GM12878 (cell line): ENCODE measurements at regions not wholly inside any gene's neighbourhood (a gene's known extent, or its start where the extent isn't known, plus 50 kb on each side); places are given as distances from the start of the nearest gene placed in this dataset.

Experiments used
- ATAC-seq: fragments of 200-7000 bp; cut with Tn5 transposase; 3 replicates; pipeline ENCODE4 v1.9.1; 2020; ENCODE audit warnings: mild to moderate bottlenecking, moderate library complexity
- BruUV-seq: library from RNA; stranded (reverse); fragments of 400-500 nt; replicated peaks from 2 replicates; lab custom pipeline; 2021; lab: Mats Ljungman, UMichigan
- CTCF ChIA-PET: fragments of 300-600 bp; sonication (Branson Sonifier 250); formaldehyde crosslinking; extraction: SDS; loops from one replicate; lab custom pipeline; 2021; ENCODE audit warnings: inconsistent platforms; lab: Yijun Ruan, JAX
- POLR2A ChIA-PET: fragments of 350-600 bp; formaldehyde crosslinking; extraction: SDS; loops from one replicate; lab custom pipeline; 2021; ENCODE audit warnings: inconsistent platforms; lab: Charles Lee
- RAD21 ChIA-PET: fragments of 300-600 bp; sonication (Branson Sonifier 250); formaldehyde crosslinking; loops from one replicate; lab custom pipeline; 2023; ENCODE audit warnings: antibody characterized with exemption; ENCODE audit not compliant: unreplicated experiment; lab: Charles Lee
- SMC1A ChIA-PET: fragments of 300-600 bp; sonication (Branson Sonifier 250); formaldehyde crosslinking; loops from one replicate; lab custom pipeline; 2023; ENCODE audit not compliant: unreplicated experiment, uncharacterized antibody; lab: Charles Lee
- DNase-seq: peaks from one replicate; pipeline ENCODE4 v3.0.0-alpha.2; 2011; ENCODE audit warnings: low read depth, low spot score
- FAIRE-seq: peaks from 3 replicates; lab custom pipeline; 2011; peaks lifted over from hg19 to GRCh38; lab: Jason Lieb, UNC
- H2AFZ ChIP-seq: 2 replicates; pipeline ENCODE4 v1.6.0; 2011; ENCODE audit warnings: low read depth, low read length, control low read depth; ENCODE audit not compliant: control insufficient read depth
- H3K27ac ChIP-seq: 2 replicates; pipeline ENCODE4 v1.5.1; 2011; ENCODE audit warnings: control low read depth; ENCODE audit not compliant: control insufficient read depth, insufficient read depth
- H3K27me3 ChIP-seq, 2 experiments: replicated peaks in 1 of 2; 2 replicates each; pipeline versions ENCODE4 v1.6.0 to v1.6.1; 2011; ENCODE audit warnings: low read length in 1 of 2; ENCODE audit not compliant: control insufficient read depth in 2 of 2, insufficient read depth in 2 of 2
- H3K36me3 ChIP-seq, 2 experiments: 2 replicates each; pipeline ENCODE4 v1.5.1; 2011; ENCODE audit warnings: low read length in 1 of 2; ENCODE audit not compliant: control insufficient read depth in 2 of 2, insufficient read depth in 2 of 2
- H3K4me1 ChIP-seq: 2 replicates; pipeline ENCODE4 v1.6.1; 2011; ENCODE audit warnings: mild to moderate bottlenecking, low read length, moderate library complexity, mixed read lengths; ENCODE audit not compliant: control insufficient read depth, insufficient read depth
- H3K4me2 ChIP-seq: 2 replicates; pipeline ENCODE4 v1.6.0; 2011; ENCODE audit warnings: control low read depth; ENCODE audit not compliant: control insufficient read depth, insufficient read depth
- H3K4me3 ChIP-seq: fragments of 200-600 bp; sonication (generic); 2 replicates; pipeline ENCODE4 v1.5.1; 2016
- H3K79me2 ChIP-seq: 2 replicates; pipeline ENCODE4 v1.6.0; 2011; ENCODE audit warnings: low read length; ENCODE audit not compliant: control insufficient read depth, insufficient read depth
- H3K9ac ChIP-seq: 2 replicates; pipeline ENCODE4 v1.8.0; 2011; ENCODE audit warnings: low read length, control low read depth, mixed read lengths; ENCODE audit not compliant: control insufficient read depth, insufficient read depth
- H3K9me3 ChIP-seq: replicated peaks from 3 replicates; pipeline ENCODE4 v1.5.1; 2011; ENCODE audit warnings: mild to moderate bottlenecking, low read length; ENCODE audit not compliant: control insufficient read depth, insufficient read depth
- H4K20me1 ChIP-seq: 2 replicates; pipeline ENCODE4 v1.6.0; 2011; ENCODE audit not compliant: control insufficient read depth, insufficient read depth
- ASH2L ChIP-seq: fragments of 300-600, 200-600 bp; sonication (generic); IDR thresholded peaks from 2 replicates; pipeline ENCODE4 v1.6.1; 2017; ENCODE audit warnings: low read depth, mild to moderate bottlenecking, borderline replicate concordance
- ATF7 ChIP-seq: fragments of 450-650 bp; IDR thresholded peaks from 2 replicates; pipeline ENCODE4 v1.6.1; 2016; ENCODE audit warnings: low read depth, mild to moderate bottlenecking
- CHD1 ChIP-seq: IDR thresholded peaks from 2 replicates; pipeline ENCODE4 v1.6.1; 2012; ENCODE audit warnings: low read depth, low read length, improper control_type of control experiment
- CTCF ChIP-seq, 3 experiments: IDR thresholded peaks in 2 of 3; conservative IDR thresholded peaks in 1 of 3; 2 replicates each; pipeline ENCODE4 v1.5.1; 2011; ENCODE audit warnings: low read depth in 3 of 3, low read length in 3 of 3, mild to moderate bottlenecking in 3 of 3, control low read depth in 2 of 3, moderate library complexity in 2 of 3, inconsistent platforms in 1 of 3, mixed read lengths in 1 of 3; ENCODE audit not compliant: control insufficient read depth in 2 of 3, insufficient read depth in 1 of 3; ENCODE audit errors: extremely low read depth in 1 of 3
- E2F8 ChIP-seq: fragments of 450-650 bp; IDR thresholded peaks from 2 replicates; pipeline ENCODE4 v1.6.1; 2018; ENCODE audit warnings: mild to moderate bottlenecking, low read depth, moderate library complexity; ENCODE audit not compliant: partially characterized antibody
- HDAC6 ChIP-seq: fragments of 200-600 bp; sonication (generic); IDR thresholded peaks from one replicate; pipeline ENCODE4 v1.8.0; 2017; ENCODE audit warnings: antibody characterized with exemption; ENCODE audit not compliant: unreplicated experiment
- IKZF1 ChIP-seq: fragments of 450-650 bp; conservative IDR thresholded peaks from 2 replicates; pipeline ENCODE4 v1.6.1; 2017; ENCODE audit warnings: antibody characterized with exemption, mild to moderate bottlenecking
- MAX ChIP-seq: IDR thresholded peaks from 2 replicates; pipeline ENCODE4 v1.6.1; 2012; ENCODE audit warnings: low read depth, low read length, improper control_type of control experiment
- MTA3 ChIP-seq: IDR thresholded peaks from 2 replicates; pipeline ENCODE4 v1.6.1; 2012; ENCODE audit warnings: low read length, inconsistent platforms, borderline replicate concordance
- NFYB ChIP-seq: IDR thresholded peaks from 2 replicates; pipeline ENCODE4 v1.6.1; 2011; ENCODE audit warnings: low read depth, mild to moderate bottlenecking, low read length, improper control_type of control experiment, moderate library complexity; ENCODE audit not compliant: insufficient read depth
- PAX8 ChIP-seq: fragments of 450-650 bp; IDR thresholded peaks from 2 replicates; pipeline ENCODE4 v1.6.1; 2017; ENCODE audit warnings: mild to moderate bottlenecking, moderate library complexity
- ZBTB4 ChIP-seq: fragments of 450-650 bp; formaldehyde crosslinking; IDR thresholded peaks from 2 replicates; pipeline ENCODE4 v1.4.0; 2022; ENCODE audit warnings: mild to moderate bottlenecking, moderate library complexity
- WGBS: methylation state at CpG from one replicate; pipeline ENCODE4 v1.1.6; 2016; ENCODE audit warnings: low lambda C conversion rate; ENCODE audit not compliant: insufficient replicate concordance, insufficient coverage; ENCODE audit errors: missing lambda C conversion rate; 5-methylcytosine and 5-hydroxymethylcytosine counted together
- in situ Hi-C: fragments of 300-500 bp; cut with MboI; formaldehyde crosslinking; loops from 9 replicates; pipeline ENCODE4 v1.14.3; 2018; ENCODE audit warnings: mixed read lengths
- intact Hi-C: fragments of 100-400 bp; cut with micrococcal nuclease; formaldehyde crosslinking; loops from one replicate; pipeline ENCODE4 v1.14.2; 2022; ENCODE audit not compliant: unreplicated experiment

- Histone ChIP-seq H3K9me3 (no peaks in the 10 kb centered on the region), H3K36me3 (no peaks in the 10 kb centered on the region), H3K27me3 (no peaks in the 10 kb centered on the region), H3K4me3 (no peak overlapping the region), H3K9ac (no peak overlapping the region), H3K4me1 (no peaks in the 10 kb centered on the region), H2AFZ (no peak overlapping the region), H3K4me2 (no peak overlapping the region), H3K79me2 (no peaks in the 10 kb centered on the region), H4K20me1 (no peaks in the 10 kb centered on the region), H3K27ac (no peak overlapping the region)
- in situ Hi-C loops (no loop called here), intact Hi-C loops (no loop called here)
- CTCF ChIA-PET: no interaction called here
- POLR2A ChIA-PET: no interaction called here
- DNase-seq (no peak), FAIRE-seq (no peak), ATAC-seq (no peak)
- TF ChIP-seq NFYB (no peak), ZBTB4 (no peak), HDAC6 (no peak), MAX (no peak), ATF7 (no peak), PAX8 (no peak), CHD1 (no peak), E2F8 (no peak), CTCF (IDR thresholded peaks at IDR 0.05 in 2 of 3, conservative IDR thresholded peaks at IDR 0.05 in 1 of 3; ENCODE audit: control insufficient read depth in 2 of 3, extremely low read depth in 1 of 3, insufficient read depth in 1 of 3, low read depth in 3 of 3, low read length in 3 of 3) (no peak), MTA3 (no peak), ASH2L (no peak), IKZF1 (no peak)
- 81% methylated on average over 2 of the region's 2 CpGs for WGBS
- RAD21 ChIA-PET: no interaction called here
- BruUV-seq: no TSS peak
- SMC1A ChIA-PET: no interaction called here
Observed at GRCh38 chr10:4503076-4503475, 322.9 kb upstream of the AKR1E2 start.
